ENCODE measurements at regions not wholly inside any gene's neighbourhood (a gene's known extent, or its start where the extent isn't known, plus 50 kb on each side); places are given as distances from the start of the nearest gene placed in this dataset.

DNA sequence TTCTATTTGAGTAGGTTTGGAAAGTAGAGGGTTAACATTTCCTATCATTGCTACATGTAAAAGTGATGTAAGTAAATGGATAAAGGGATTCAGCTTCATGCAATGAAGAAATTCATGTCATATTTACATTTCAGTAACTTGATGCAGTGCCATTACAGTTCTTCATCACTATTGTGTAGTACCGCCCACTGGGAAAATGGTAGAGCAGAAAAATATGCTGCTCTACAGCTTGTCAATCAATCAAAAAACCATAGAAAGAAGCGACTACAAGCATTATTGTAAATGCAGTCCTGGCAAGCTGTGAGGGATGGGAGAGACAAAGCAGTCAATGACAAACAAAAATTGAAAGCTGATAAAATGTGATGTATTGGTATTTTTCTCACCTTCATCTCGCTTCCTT is 1597.9 kb downstream of the RPA4 start:
- Mint-ChIP-seq H3K9me3 (no peaks in the 10 kb centered on the region), H3K4me1 (ENCODE audit: low read depth) (no peaks in the 10 kb centered on the region), H3K27ac (no peak overlapping the region), H3K4me3 (no peak overlapping the region), H3K36me3 (ENCODE audit: insufficient read depth in 2 of 2) (no peaks in the 10 kb centered on the region), H3K27me3 (ENCODE audit: low read depth) (no peaks in the 10 kb centered on the region)
- ATAC-seq (replicated peaks in 1 of 2): no peak
- DNase-seq: no peak

GRCh38 chrX:98490670-98491069 is 1607.0 kb downstream of the RPA4 start:
- no peaks in the 10 kb centered on the region for H3K36me3 Mint-ChIP-seq (ENCODE audit: insufficient read depth in 2 of 2)

DNA sequence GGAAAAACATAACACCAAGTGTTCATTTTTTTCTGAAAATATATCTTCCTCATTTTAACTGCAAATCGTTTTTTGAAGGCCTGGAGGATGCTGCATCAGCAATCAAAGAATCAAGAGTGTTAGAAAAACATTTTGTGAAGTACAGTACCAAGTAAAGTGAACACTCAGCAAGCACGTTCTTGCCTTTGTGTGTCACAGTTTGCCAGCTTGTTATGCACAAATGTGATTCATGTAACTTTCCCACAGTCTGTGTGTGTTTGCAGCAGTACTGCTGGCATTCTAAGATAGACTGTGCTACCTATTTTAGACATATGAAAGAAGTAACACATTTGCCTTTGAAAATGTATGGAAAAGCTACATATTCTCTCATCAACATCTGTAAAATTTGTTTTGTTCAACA is 1617.7 kb downstream of the RPA4 start:
- Mint-ChIP-seq H3K4me3 (no peak overlapping the region), H3K9me3 (no peaks in the 10 kb centered on the region), H3K36me3 (ENCODE audit: insufficient read depth in 2 of 2) (no peaks in the 10 kb centered on the region), H3K27ac (no peak overlapping the region), H3K4me1 (ENCODE audit: low read depth) (no peaks in the 10 kb centered on the region), H3K27me3 (ENCODE audit: low read depth) (no peaks in the 10 kb centered on the region)
- no peak for DNase-seq
- ATAC-seq (replicated peaks in 1 of 2): no peak

More at GRCh38 chrX:98490670-98491069, 1607.0 kb downstream of the RPA4 start:
- no peak for ATAC-seq (replicated peaks in 1 of 2)
- no peak for DNase-seq
- no peak overlapping the region for H3K4me3 Mint-ChIP-seq
- no peaks in the 10 kb centered on the region for H3K4me1 Mint-ChIP-seq (ENCODE audit: low read depth)
- peaks cover 5% of the 10 kb centered on the region for H3K27me3 Mint-ChIP-seq (ENCODE audit: low read depth)
- peaks cover 0 to 2% of the 10 kb centered on the region in 2 donors for H3K9me3 Mint-ChIP-seq
- H3K27ac Mint-ChIP-seq: no peak overlapping the region

DNA sequence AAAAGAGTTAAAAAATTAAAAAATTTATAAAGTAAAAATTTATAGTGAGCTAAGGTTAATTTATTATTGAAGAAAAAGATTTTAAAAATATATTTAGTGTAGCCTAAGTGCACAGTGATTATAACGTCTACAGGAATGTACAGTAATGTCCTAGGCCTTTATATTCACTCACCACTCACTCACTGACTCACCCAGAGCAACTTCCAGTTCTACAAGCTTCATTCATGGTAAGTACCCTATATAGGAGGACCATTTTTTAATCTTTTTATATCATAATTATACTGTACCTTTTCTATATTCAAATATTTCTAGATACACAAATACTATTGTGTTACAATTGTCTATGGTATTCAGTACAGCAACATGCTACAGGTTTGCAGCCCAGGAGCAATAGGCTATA is 1623.2 kb downstream of the RPA4 start:
- H3K27me3 Mint-ChIP-seq (ENCODE audit: low read depth): no peaks in the 10 kb centered on the region
- no peaks in the 10 kb centered on the region for H3K9me3 Mint-ChIP-seq
- no peak for DNase-seq
- no peak overlapping the region for H3K4me3 Mint-ChIP-seq
- ATAC-seq (replicated peaks in 1 of 2): no peak
- no peak overlapping the region for H3K27ac Mint-ChIP-seq
- no peaks in the 10 kb centered on the region for H3K4me1 Mint-ChIP-seq (ENCODE audit: low read depth)
- no peaks in the 10 kb centered on the region for H3K36me3 Mint-ChIP-seq (ENCODE audit: insufficient read depth in 2 of 2)

DNA sequence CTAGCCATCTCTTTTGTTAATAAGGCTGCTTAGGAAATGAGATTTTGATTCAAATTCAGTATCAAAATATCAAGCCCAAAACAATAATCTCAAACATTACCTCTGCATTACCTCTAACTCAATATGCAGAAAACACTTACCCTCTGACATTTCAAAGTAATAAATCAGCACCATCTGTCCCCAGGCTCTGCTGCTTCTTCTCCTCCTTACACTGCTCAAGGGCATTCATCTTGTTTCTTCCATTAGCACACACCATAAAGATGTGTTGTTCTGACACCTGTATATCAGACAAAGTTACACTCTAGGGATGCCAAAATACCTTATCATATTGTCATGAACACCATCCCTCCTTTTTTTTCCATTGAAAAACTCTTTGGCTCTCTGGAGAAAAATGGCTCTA is 1630.3 kb downstream of the RPA4 start:
- ATAC-seq (replicated peaks in 1 of 2) (no peak), DNase-seq (no peak)
- Mint-ChIP-seq H3K4me3 (no peak overlapping the region), H3K9me3 (peaks cover 0 to 2% of the 10 kb centered on the region in 2 donors), H3K27ac (no peak overlapping the region), H3K27me3 (ENCODE audit: low read depth) (peaks cover 4% of the 10 kb centered on the region), H3K36me3 (ENCODE audit: insufficient read depth in 2 of 2) (no peaks in the 10 kb centered on the region), H3K4me1 (ENCODE audit: low read depth) (no peaks in the 10 kb centered on the region)

DNA sequence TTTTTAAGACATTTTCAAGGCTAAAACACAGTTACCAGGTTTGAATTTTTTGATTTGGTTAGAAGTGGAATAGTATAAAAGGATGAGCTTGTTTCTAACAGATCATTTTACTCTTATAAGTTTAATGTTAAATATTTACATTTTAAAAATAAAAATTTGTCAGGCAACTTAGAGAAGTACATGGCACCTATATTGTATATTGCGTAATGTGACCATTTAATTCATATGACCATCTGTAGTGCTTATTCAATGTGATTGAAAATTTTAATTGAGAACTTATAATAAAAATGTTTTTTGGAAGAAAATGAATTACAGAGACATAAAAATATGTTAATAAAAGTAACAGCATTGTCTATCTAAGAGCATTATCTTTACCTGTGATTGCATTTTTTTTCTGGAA is 1632.4 kb downstream of the RPA4 start:
- DNase-seq: no peak
- Mint-ChIP-seq H3K27ac (no peak overlapping the region), H3K9me3 (peaks cover 0 to 2% of the 10 kb centered on the region in 2 donors), H3K4me1 (ENCODE audit: low read depth) (no peaks in the 10 kb centered on the region), H3K27me3 (ENCODE audit: low read depth) (peaks cover 4% of the 10 kb centered on the region), H3K4me3 (no peak overlapping the region), H3K36me3 (ENCODE audit: insufficient read depth in 2 of 2) (no peaks in the 10 kb centered on the region)
- no peak for ATAC-seq (replicated peaks in 1 of 2)

DNA sequence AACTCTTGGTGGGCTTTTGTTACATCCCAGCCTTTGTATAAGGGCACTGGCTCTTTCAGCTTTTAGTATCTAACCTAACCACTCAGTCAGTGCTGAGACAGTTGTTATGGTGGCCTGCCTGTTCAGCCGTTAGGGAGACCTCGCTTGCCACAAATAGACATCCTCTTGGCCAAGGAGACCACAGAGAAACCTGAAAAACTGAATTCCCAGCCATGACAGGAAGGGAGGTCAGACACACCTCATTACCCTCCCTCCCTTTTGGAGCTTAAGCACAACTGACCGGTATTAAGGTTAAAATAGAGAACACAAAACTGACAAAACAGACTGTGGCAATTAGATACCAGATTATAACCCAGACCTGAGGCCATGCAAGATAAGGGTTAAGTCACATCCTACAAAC is 1639.3 kb downstream of the RPA4 start:
- no peaks in the 10 kb centered on the region for H3K9me3 Mint-ChIP-seq
- H3K4me1 Mint-ChIP-seq (ENCODE audit: low read depth): no peaks in the 10 kb centered on the region
- no peak overlapping the region for H3K27ac Mint-ChIP-seq
- H3K4me3 Mint-ChIP-seq: no peak overlapping the region
- H3K27me3 Mint-ChIP-seq (ENCODE audit: low read depth): peaks cover 6% of the 10 kb centered on the region
- DNase-seq (no peak), ATAC-seq (replicated peaks in 1 of 2) (no peak)
- H3K36me3 Mint-ChIP-seq (ENCODE audit: insufficient read depth in 2 of 2): no peaks in the 10 kb centered on the region

- H3K4me3 Mint-ChIP-seq: no peak overlapping the region
Measured at GRCh38 chrX:98523521-98523920, 1639.8 kb downstream of the RPA4 start.

DNA sequence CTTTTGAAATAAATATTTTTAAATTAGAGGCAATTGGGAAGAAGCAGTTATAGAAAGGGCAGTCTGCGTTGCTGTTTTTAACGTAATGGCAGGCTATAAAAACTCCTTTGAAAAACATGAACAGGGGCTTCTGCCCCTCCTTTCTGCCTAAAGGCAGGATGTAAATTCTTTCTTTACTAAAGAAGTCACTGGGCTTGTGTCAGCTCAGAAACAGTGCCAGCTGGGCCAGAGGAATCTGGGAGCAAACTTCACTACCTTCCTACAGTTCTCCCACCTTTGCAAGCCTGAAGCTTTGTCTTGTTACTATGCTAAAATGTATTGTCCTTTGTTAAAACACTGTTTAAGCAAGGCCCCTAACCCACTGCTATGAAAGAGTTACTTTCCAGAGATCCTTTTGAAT is 1664.8 kb downstream of the RPA4 start:
- no peak for DNase-seq
- no peak for ATAC-seq (replicated peaks in 1 of 2)
- Mint-ChIP-seq H3K36me3 (ENCODE audit: insufficient read depth in 2 of 2) (no peaks in the 10 kb centered on the region), H3K4me3 (no peak overlapping the region), H3K9me3 (peaks cover 2 to 3% of the 10 kb centered on the region in 2 donors), H3K27ac (no peak overlapping the region), H3K4me1 (ENCODE audit: low read depth) (no peaks in the 10 kb centered on the region), H3K27me3 (ENCODE audit: low read depth) (peaks cover 13% of the 10 kb centered on the region)

More at GRCh38 chrX:98523521-98523920, 1639.8 kb downstream of the RPA4 start:
- Mint-ChIP-seq H3K36me3 (ENCODE audit: insufficient read depth in 2 of 2) (no peaks in the 10 kb centered on the region), H3K9me3 (no peaks in the 10 kb centered on the region), H3K27me3 (ENCODE audit: low read depth) (peaks cover 6% of the 10 kb centered on the region), H3K27ac (no peak overlapping the region), H3K4me1 (ENCODE audit: low read depth) (no peaks in the 10 kb centered on the region)
- no peak for DNase-seq
- ATAC-seq (replicated peaks in 1 of 2): no peak

DNA sequence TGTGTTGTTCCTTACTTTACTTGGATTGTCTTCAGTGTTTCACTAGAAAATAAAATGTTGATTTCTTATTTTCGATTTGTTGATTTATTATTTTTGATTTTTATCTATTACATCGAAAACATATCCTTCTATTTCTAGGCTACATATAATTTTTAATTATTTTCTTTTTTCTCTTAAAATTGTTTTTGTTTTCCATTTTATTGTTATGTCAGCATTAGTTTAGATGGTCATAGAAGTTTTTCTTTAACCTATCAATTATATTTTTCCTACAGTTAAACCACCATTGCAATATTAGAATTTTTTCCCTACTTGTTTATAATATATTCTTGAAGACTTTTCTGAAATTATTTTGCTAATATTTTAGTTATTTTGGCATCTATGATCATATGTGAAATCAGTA is 1685.1 kb downstream of the RPA4 start:
- Mint-ChIP-seq H3K27ac (no peak overlapping the region), H3K9me3 (no peaks in the 10 kb centered on the region), H3K36me3 (ENCODE audit: insufficient read depth in 2 of 2) (peaks cover 0 to 2% of the 10 kb centered on the region in 2 donors), H3K4me1 (ENCODE audit: low read depth) (no peaks in the 10 kb centered on the region), H3K4me3 (no peak overlapping the region), H3K27me3 (ENCODE audit: low read depth) (no peaks in the 10 kb centered on the region)
- ATAC-seq (replicated peaks in 1 of 2) (no peak), DNase-seq (no peak)

DNA sequence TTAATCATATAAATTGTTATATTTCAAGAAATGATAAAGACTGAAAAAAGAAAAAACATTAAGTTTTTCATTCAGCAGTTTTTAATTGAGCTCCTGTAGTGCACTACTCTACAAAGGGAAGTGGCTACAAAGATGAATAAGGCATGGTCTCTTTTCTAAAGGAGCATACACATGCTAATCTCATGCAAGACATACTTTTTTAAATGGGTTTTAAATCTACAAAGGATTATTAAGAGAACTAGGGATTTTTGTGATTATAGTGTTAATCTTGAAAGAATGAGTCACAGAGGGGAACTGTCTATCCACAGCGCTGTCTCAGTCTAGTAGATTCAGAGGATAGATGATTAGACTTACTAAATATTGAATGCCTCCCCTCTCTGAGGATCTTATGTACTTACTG is 1722.2 kb downstream of the RPA4 start:
- ATAC-seq (replicated peaks in 1 of 2) (no peak), DNase-seq (no peak)
- Mint-ChIP-seq H3K4me3 (no peak overlapping the region), H3K36me3 (ENCODE audit: insufficient read depth in 2 of 2) (no peaks in the 10 kb centered on the region), H3K27me3 (ENCODE audit: low read depth) (no peaks in the 10 kb centered on the region), H3K9me3 (no peaks in the 10 kb centered on the region), H3K4me1 (ENCODE audit: low read depth) (no peaks in the 10 kb centered on the region), H3K27ac (no peak overlapping the region)

- Mint-ChIP-seq H3K9me3 (no peaks in the 10 kb centered on the region), H3K27me3 (ENCODE audit: low read depth) (no peaks in the 10 kb centered on the region), H3K27ac (no peak overlapping the region), H3K36me3 (ENCODE audit: insufficient read depth in 2 of 2) (no peaks in the 10 kb centered on the region), H3K4me3 (no peak overlapping the region), H3K4me1 (ENCODE audit: low read depth) (no peaks in the 10 kb centered on the region)
- no peak for DNase-seq
- ATAC-seq (replicated peaks in 1 of 2): no peak
Measured at GRCh38 chrX:98607739-98608138, 1724.0 kb downstream of the RPA4 start.

GRCh38 chrX:98627645-98628044 is 1743.9 kb downstream of the RPA4 start:
- Mint-ChIP-seq H3K9me3 (peaks cover 0 to 1% of the 10 kb centered on the region in 2 donors), H3K36me3 (ENCODE audit: insufficient read depth in 2 of 2) (no peaks in the 10 kb centered on the region), H3K4me3 (no peak overlapping the region), H3K27ac (no peak overlapping the region), H3K27me3 (ENCODE audit: low read depth) (no peaks in the 10 kb centered on the region), H3K4me1 (ENCODE audit: low read depth) (no peaks in the 10 kb centered on the region)
- ATAC-seq (replicated peaks in 1 of 2): no peak
- DNase-seq: no peak

DNA sequence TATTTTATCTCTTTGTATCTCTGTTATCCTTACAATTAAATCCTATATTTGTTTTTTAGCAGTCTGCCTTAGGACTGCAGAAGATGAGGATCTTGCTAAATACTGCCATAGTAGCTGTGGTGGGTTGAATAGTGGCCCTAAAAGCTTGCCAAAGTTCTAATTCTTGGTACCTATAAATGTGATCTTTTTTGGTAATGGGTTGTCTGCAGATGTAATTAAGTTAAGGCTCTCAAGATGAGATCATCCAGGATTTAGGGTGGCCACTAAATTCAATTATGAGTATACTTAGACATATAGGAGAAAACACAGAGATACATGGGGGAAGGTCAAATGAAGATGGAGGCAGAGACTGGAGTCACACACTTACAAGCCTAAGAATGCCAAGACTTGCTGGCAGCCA is 1753.7 kb downstream of the RPA4 start:
- no peak overlapping the region for H3K27ac Mint-ChIP-seq
- H3K9me3 Mint-ChIP-seq: peaks cover 2 to 3% of the 10 kb centered on the region in 2 donors
- H3K36me3 Mint-ChIP-seq (ENCODE audit: insufficient read depth in 2 of 2): no peaks in the 10 kb centered on the region
- H3K27me3 Mint-ChIP-seq (ENCODE audit: low read depth): no peaks in the 10 kb centered on the region
- DNase-seq (no peak), ATAC-seq (replicated peaks in 1 of 2) (no peak)
- H3K4me3 Mint-ChIP-seq: no peak overlapping the region
- no peaks in the 10 kb centered on the region for H3K4me1 Mint-ChIP-seq (ENCODE audit: low read depth)

Data from activated T-cell treated with anti-CD3 and anti-CD28 coated beads, Interleukin-2, amount 50 U/mL, for 72 hours (primary cell).